HL-60 (cell line): ENCODE measurements at regions not wholly inside any gene's neighbourhood (a gene's known extent, or its start where the extent isn't known, plus 50 kb on each side); places are given as distances from the start of the nearest gene placed in this dataset.

Source experiments
- GABPA ChIP-seq: IDR thresholded peaks from 2 replicates; pipeline ENCODE4 v1.6.1; 2012; ENCODE audit warnings: low read depth
- POLR2AphosphoS5 ChIP-seq: IDR thresholded peaks from 2 replicates; pipeline ENCODE4 v1.6.1; 2012; ENCODE audit warnings: low read depth
- SPI1 ChIP-seq: IDR thresholded peaks from 2 replicates; pipeline ENCODE4 v1.6.1; 2012; ENCODE audit warnings: low read depth, mild to moderate bottlenecking, borderline replicate concordance
- TF ChIP-seq, protein P1 (sequence below): IDR thresholded peaks from one replicate; pipeline ENCODE4 v1.5.1; 2011; ENCODE audit warnings: low read length, control low read depth, inconsistent platforms; ENCODE audit not compliant: insufficient read depth

DNA sequence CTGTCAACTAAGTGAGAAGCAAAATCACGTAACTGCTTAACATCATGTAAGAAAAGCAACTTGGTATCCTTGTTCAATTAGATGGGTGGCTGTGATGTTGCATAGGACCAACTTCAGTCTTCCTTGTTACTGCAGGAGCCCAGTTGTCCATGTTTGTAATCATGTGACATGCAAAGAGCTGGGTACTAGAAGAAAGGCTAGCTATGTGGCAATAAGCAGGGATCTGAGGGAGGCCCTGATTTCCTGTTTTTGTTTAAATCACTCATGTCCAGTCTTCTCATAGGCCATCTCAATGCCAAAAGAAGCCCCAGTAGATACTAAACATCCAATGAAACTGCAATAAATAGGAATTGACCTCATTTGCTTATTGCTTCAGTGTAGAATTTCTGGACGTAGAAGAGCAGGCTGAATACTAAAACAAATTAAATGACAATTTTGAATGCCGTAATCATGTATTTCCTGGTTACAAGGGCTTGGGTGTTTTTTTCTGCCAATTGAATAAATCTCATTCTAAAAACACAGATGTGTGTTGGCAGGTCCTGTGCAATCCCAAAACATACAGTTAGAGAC is 140.8 kb upstream of the ARHGAP20 start:
- TF ChIP-seq, protein P1, sequence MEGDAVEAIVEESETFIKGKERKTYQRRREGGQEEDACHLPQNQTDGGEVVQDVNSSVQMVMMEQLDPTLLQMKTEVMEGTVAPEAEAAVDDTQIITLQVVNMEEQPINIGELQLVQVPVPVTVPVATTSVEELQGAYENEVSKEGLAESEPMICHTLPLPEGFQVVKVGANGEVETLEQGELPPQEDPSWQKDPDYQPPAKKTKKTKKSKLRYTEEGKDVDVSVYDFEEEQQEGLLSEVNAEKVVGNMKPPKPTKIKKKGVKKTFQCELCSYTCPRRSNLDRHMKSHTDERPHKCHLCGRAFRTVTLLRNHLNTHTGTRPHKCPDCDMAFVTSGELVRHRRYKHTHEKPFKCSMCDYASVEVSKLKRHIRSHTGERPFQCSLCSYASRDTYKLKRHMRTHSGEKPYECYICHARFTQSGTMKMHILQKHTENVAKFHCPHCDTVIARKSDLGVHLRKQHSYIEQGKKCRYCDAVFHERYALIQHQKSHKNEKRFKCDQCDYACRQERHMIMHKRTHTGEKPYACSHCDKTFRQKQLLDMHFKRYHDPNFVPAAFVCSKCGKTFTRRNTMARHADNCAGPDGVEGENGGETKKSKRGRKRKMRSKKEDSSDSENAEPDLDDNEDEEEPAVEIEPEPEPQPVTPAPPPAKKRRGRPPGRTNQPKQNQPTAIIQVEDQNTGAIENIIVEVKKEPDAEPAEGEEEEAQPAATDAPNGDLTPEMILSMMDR: no peak
- no peak for TF ChIP-seq GABPA
- TF ChIP-seq POLR2AphosphoS5: no peak
- TF ChIP-seq SPI1: no peak
